SK-N-SH (cell line): ENCODE measurements at regions not wholly inside any gene's neighbourhood (a gene's known extent, or its start where the extent isn't known, plus 50 kb on each side); places are given as distances from the start of the nearest gene placed in this dataset.

Source experiments
- CTCF ChIP-seq: fragments of 200-600 bp; sonication (generic); IDR thresholded peaks from 2 replicates; pipeline ENCODE4 v1.6.1; 2017; ENCODE audit warnings: antibody characterized with exemption, mild to moderate bottlenecking, moderate library complexity
- EZH2phosphoT487 ChIP-seq: fragments of 200-600 bp; sonication (generic); IDR thresholded peaks from 2 replicates; pipeline ENCODE4 v1.6.1; 2017; ENCODE audit warnings: low read depth, mixed run types, mild to moderate bottlenecking, antibody characterized with exemption, moderate library complexity, borderline replicate concordance
- JUND ChIP-seq: IDR thresholded peaks from 2 replicates; pipeline ENCODE4 v1.4.0; 2012
- MEF2A ChIP-seq: IDR thresholded peaks from 2 replicates; pipeline ENCODE4 v1.4.0; 2012; ENCODE audit warnings: low read depth, borderline replicate concordance
- POLR2AphosphoS5 ChIP-seq: IDR thresholded peaks from 2 replicates; pipeline ENCODE4 v1.6.1; 2012; ENCODE audit warnings: low read depth, low read length
- RAD21 ChIP-seq: IDR thresholded peaks from 2 replicates; pipeline ENCODE4 v1.6.1; 2012; ENCODE audit warnings: mild to moderate bottlenecking, low read length
- TAF1 ChIP-seq: IDR thresholded peaks from 2 replicates; pipeline ENCODE4 v1.6.1; 2012; ENCODE audit warnings: low read depth, mild to moderate bottlenecking, low read length, moderate library complexity, borderline replicate concordance
- YY1 ChIP-seq: IDR thresholded peaks from 2 replicates; pipeline ENCODE4 v1.4.0; 2012; ENCODE audit warnings: low read depth, mild to moderate bottlenecking

DNA sequence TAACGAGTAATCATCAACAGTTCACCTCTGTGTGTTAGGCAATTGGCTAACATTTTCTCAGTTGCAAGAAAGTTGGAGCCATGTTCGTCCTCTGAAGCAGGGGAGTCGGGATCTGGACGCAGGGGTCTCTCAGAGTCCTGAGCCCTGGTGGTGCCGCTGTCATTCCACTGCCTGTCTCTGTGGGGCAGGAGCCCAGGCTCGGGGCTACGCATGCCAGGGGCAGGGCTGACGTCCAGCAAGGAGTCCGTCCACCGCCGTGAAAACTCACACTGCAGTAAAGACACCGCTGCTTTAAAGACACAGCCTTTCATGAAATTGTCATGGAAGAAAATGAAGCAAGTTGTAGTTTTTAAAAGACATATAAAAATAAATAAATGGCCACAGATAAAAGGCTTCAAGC, 571.1 kb upstream of the SOX11 start:
- TF ChIP-seq CTCF (no peak), JUND (no peak), POLR2AphosphoS5 (no peak), EZH2phosphoT487 (no peak), YY1 (no peak), RAD21 (no peak), TAF1 (no peak), MEF2A (no peak)
